ENCODE measurements at regions not wholly inside any gene's neighbourhood (a gene's known extent, or its start where the extent isn't known, plus 50 kb on each side); places are given as distances from the start of the nearest gene placed in this dataset.

DNA sequence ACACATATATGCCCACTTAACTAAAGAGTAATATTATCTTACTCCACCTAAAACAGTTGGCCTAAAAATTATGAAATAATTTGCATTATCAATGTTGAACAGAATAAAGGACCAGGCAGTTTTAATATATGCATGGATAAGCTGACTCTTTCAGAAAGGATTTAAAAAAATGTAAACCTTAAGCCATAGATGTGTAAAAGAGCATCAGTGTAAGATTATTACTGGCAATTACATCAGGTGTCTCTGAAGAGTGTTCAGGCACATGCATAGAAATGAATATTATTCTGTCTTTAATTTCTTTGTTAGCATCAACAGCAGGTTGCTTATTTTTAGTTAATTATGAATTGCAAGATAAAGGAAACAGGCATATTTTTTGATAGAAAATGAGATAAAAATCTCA is 1353.8 kb downstream of the C4orf33 start:
- H2BK15ac ChIP-seq (ENCODE audit: low read length): no peak overlapping the region
- H3K18ac ChIP-seq (ENCODE audit: low read length): no peak overlapping the region
- H3K14ac ChIP-seq (ENCODE audit: low read length): no peak overlapping the region
- H2AFZ ChIP-seq (ENCODE audit: low read length): no peak overlapping the region
- H3K27ac ChIP-seq (replicated peaks; ENCODE audit: low read length): no peak overlapping the region
- no peak overlapping the region for H2BK12ac ChIP-seq (ENCODE audit: low read length)
- no peaks in the 10 kb centered on the region for H3K4me1 ChIP-seq (ENCODE audit: control insufficient read depth in 2 of 2, insufficient read depth in 1 of 2, low read depth in 1 of 2, low read length in 2 of 2)
- no peak overlapping the region for H3K9ac ChIP-seq (ENCODE audit: low read depth, low read length, poor library complexity)
- H3K27me3 ChIP-seq (ENCODE audit: control insufficient read depth in 3 of 3, insufficient read depth in 3 of 3, low read depth in 1 of 3, low read length in 3 of 3): no peaks in the 10 kb centered on the region
- no peak overlapping the region for H3K23ac ChIP-seq (ENCODE audit: low read depth, low read length, poor library complexity)
- no peak overlapping the region for H2BK120ac ChIP-seq (ENCODE audit: low read depth, low read length)
- no peak for DNase-seq (ENCODE audit: low spot score)
- H3K9me3 ChIP-seq (replicated peaks in 1 of 2; ENCODE audit: control insufficient read depth in 2 of 2, insufficient read depth in 1 of 2, low read depth in 1 of 2, low read length in 2 of 2): no peaks in the 10 kb centered on the region
- H2AK5ac ChIP-seq (ENCODE audit: low read depth, low read length): no peak overlapping the region
- H3K36me3 ChIP-seq (replicated peaks in 1 of 2; ENCODE audit: control insufficient read depth in 2 of 2, insufficient read depth in 2 of 2, low read length in 2 of 2): no peaks in the 10 kb centered on the region
- H4K8ac ChIP-seq (ENCODE audit: low read depth, low read length): no peak overlapping the region
- no peak overlapping the region for H3K4me2 ChIP-seq (ENCODE audit: insufficient read depth, low read length, poor library complexity, severe bottlenecking)
- no peak overlapping the region for H2BK5ac ChIP-seq (ENCODE audit: low read length)
- H3K4ac ChIP-seq (ENCODE audit: low read length): no peak overlapping the region
- H3K4me3 ChIP-seq (ENCODE audit: low read length in 2 of 2): no peak overlapping the region
- no peak overlapping the region for H4K91ac ChIP-seq (ENCODE audit: low read depth, low read length, poor library complexity)
- no peaks in the 10 kb centered on the region for H3K79me1 ChIP-seq (ENCODE audit: low read depth, low read length)

GRCh38 chr4:130468340-130468739 is 1372.4 kb downstream of the C4orf33 start:
- Histone ChIP-seq H2BK15ac (ENCODE audit: low read length) (no peak overlapping the region), H3K36me3 (replicated peaks in 1 of 2; ENCODE audit: control insufficient read depth in 2 of 2, insufficient read depth in 2 of 2, low read length in 2 of 2) (no peaks in the 10 kb centered on the region), H3K4ac (ENCODE audit: low read length) (no peak overlapping the region), H3K27me3 (ENCODE audit: control insufficient read depth in 3 of 3, insufficient read depth in 3 of 3, low read depth in 1 of 3, low read length in 3 of 3) (no peaks in the 10 kb centered on the region), H3K9ac (ENCODE audit: low read depth, low read length, poor library complexity) (no peak overlapping the region), H3K18ac (ENCODE audit: low read length) (no peak overlapping the region), H3K14ac (ENCODE audit: low read length) (no peak overlapping the region), H2AFZ (ENCODE audit: low read length) (no peak overlapping the region), H2BK120ac (ENCODE audit: low read depth, low read length) (no peak overlapping the region), H2BK12ac (ENCODE audit: low read length) (no peak overlapping the region), H4K8ac (ENCODE audit: low read depth, low read length) (no peak overlapping the region), H3K27ac (replicated peaks; ENCODE audit: low read length) (no peak overlapping the region), H3K4me3 (ENCODE audit: low read length in 2 of 2) (no peak overlapping the region), H3K79me1 (ENCODE audit: low read depth, low read length) (no peaks in the 10 kb centered on the region), H3K9me3 (replicated peaks in 1 of 2; ENCODE audit: control insufficient read depth in 2 of 2, insufficient read depth in 1 of 2, low read depth in 1 of 2, low read length in 2 of 2) (no peaks in the 10 kb centered on the region), H2AK5ac (ENCODE audit: low read depth, low read length) (no peak overlapping the region), H4K91ac (ENCODE audit: low read depth, low read length, poor library complexity) (no peak overlapping the region), H3K4me1 (ENCODE audit: control insufficient read depth in 2 of 2, insufficient read depth in 1 of 2, low read depth in 1 of 2, low read length in 2 of 2) (peaks cover 0 to 12% of the 10 kb centered on the region in 2 donors), H3K23ac (ENCODE audit: low read depth, low read length, poor library complexity) (no peak overlapping the region), H3K4me2 (ENCODE audit: insufficient read depth, low read length, poor library complexity, severe bottlenecking) (no peak overlapping the region), H2BK5ac (ENCODE audit: low read length) (no peak overlapping the region)
- no peak for DNase-seq (ENCODE audit: low spot score)
- WGBS, 2 donors (ENCODE audit: extremely low coverage in 2 of 2, insufficient read length in 2 of 2, insufficient replicate concordance in 1 of 2): no CpG with 5 or more reads among the region's 2 CpGs

- Histone ChIP-seq H3K23ac (ENCODE audit: low read depth, low read length, poor library complexity) (no peak overlapping the region), H3K4ac (ENCODE audit: low read length) (no peak overlapping the region), H2BK15ac (ENCODE audit: low read length) (no peak overlapping the region), H2BK5ac (ENCODE audit: low read length) (no peak overlapping the region), H4K91ac (ENCODE audit: low read depth, low read length, poor library complexity) (no peak overlapping the region), H2AK5ac (ENCODE audit: low read depth, low read length) (no peak overlapping the region), H3K36me3 (replicated peaks in 1 of 2; ENCODE audit: control insufficient read depth in 2 of 2, insufficient read depth in 2 of 2, low read length in 2 of 2) (no peaks in the 10 kb centered on the region), H3K4me2 (ENCODE audit: insufficient read depth, low read length, poor library complexity, severe bottlenecking) (no peak overlapping the region), H2BK12ac (ENCODE audit: low read length) (no peak overlapping the region), H3K27me3 (ENCODE audit: control insufficient read depth in 3 of 3, insufficient read depth in 3 of 3, low read depth in 1 of 3, low read length in 3 of 3) (no peaks in the 10 kb centered on the region), H2AFZ (ENCODE audit: low read length) (peak overlapping the region; percentile 62), H3K27ac (replicated peaks; ENCODE audit: low read length) (no peak overlapping the region), H3K14ac (ENCODE audit: low read length) (peak overlapping the region; percentile 75), H3K79me1 (ENCODE audit: low read depth, low read length) (no peaks in the 10 kb centered on the region), H3K4me1 (ENCODE audit: control insufficient read depth in 2 of 2, insufficient read depth in 1 of 2, low read depth in 1 of 2, low read length in 2 of 2) (no peaks in the 10 kb centered on the region), H3K9ac (ENCODE audit: low read depth, low read length, poor library complexity) (no peak overlapping the region), H3K18ac (ENCODE audit: low read length) (no peak overlapping the region), H3K4me3 (ENCODE audit: low read length in 2 of 2) (peak overlapping the region in 1 of 2 donors; percentile 14), H4K8ac (ENCODE audit: low read depth, low read length) (no peak overlapping the region), H3K9me3 (replicated peaks in 1 of 2; ENCODE audit: control insufficient read depth in 2 of 2, insufficient read depth in 1 of 2, low read depth in 1 of 2, low read length in 2 of 2) (no peaks in the 10 kb centered on the region), H2BK120ac (ENCODE audit: low read depth, low read length) (no peak overlapping the region)
- no CpG with 5 or more reads among the region's 3 CpGs for WGBS, 2 donors (ENCODE audit: extremely low coverage in 2 of 2, insufficient read length in 2 of 2, insufficient replicate concordance in 1 of 2)
- DNase-seq (ENCODE audit: low spot score): no peak
Measured at GRCh38 chr4:130478406-130478805, 1382.5 kb downstream of the C4orf33 start.

DNA sequence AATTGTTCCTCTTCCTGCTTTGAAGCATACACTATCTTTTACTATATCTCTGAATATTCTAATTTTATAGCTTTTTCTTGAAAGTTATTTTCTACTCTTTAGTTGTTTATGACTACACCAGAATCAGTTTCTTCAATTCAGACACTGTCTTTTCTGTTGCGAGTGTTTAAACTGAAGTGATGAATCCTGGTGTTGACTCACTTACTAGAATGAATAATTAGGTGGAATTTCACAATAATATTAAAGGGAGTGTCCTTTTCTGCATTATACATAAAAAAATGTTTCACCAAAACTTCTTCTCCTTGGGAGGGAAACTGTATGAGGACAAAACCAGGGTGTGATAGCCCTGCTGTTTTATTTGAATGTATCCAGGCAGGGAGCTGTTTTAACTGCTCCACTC is 1383.1 kb downstream of the C4orf33 start:
- no peak overlapping the region for H4K8ac ChIP-seq (ENCODE audit: low read depth, low read length)
- no peaks in the 10 kb centered on the region for H3K79me1 ChIP-seq (ENCODE audit: low read depth, low read length)
- H3K18ac ChIP-seq (ENCODE audit: low read length): no peak overlapping the region
- no peak overlapping the region for H2BK120ac ChIP-seq (ENCODE audit: low read depth, low read length)
- no peak overlapping the region for H2BK15ac ChIP-seq (ENCODE audit: low read length)
- H3K14ac ChIP-seq (ENCODE audit: low read length): no peak overlapping the region
- H3K27me3 ChIP-seq (ENCODE audit: control insufficient read depth in 3 of 3, insufficient read depth in 3 of 3, low read depth in 1 of 3, low read length in 3 of 3): no peaks in the 10 kb centered on the region
- no peak overlapping the region for H2AK5ac ChIP-seq (ENCODE audit: low read depth, low read length)
- H2BK5ac ChIP-seq (ENCODE audit: low read length): no peak overlapping the region
- no peak for DNase-seq (ENCODE audit: low spot score)
- no peak overlapping the region for H3K4me3 ChIP-seq (ENCODE audit: low read length in 2 of 2)
- no peak overlapping the region for H3K4ac ChIP-seq (ENCODE audit: low read length)
- no peak overlapping the region for H4K91ac ChIP-seq (ENCODE audit: low read depth, low read length, poor library complexity)
- H2AFZ ChIP-seq (ENCODE audit: low read length): no peak overlapping the region
- H3K27ac ChIP-seq (replicated peaks; ENCODE audit: low read length): no peak overlapping the region
- WGBS, 2 donors (ENCODE audit: extremely low coverage in 2 of 2, insufficient read length in 2 of 2, insufficient replicate concordance in 1 of 2): no CpG with 5 or more reads among the region's 1 CpG
- H3K9ac ChIP-seq (ENCODE audit: low read depth, low read length, poor library complexity): no peak overlapping the region
- H3K23ac ChIP-seq (ENCODE audit: low read depth, low read length, poor library complexity): no peak overlapping the region
- no peaks in the 10 kb centered on the region for H3K9me3 ChIP-seq (replicated peaks in 1 of 2; ENCODE audit: control insufficient read depth in 2 of 2, insufficient read depth in 1 of 2, low read depth in 1 of 2, low read length in 2 of 2)
- no peak overlapping the region for H3K4me2 ChIP-seq (ENCODE audit: insufficient read depth, low read length, poor library complexity, severe bottlenecking)
- H2BK12ac ChIP-seq (ENCODE audit: low read length): no peak overlapping the region
- no peaks in the 10 kb centered on the region for H3K4me1 ChIP-seq (ENCODE audit: control insufficient read depth in 2 of 2, insufficient read depth in 1 of 2, low read depth in 1 of 2, low read length in 2 of 2)
- H3K36me3 ChIP-seq (replicated peaks in 1 of 2; ENCODE audit: control insufficient read depth in 2 of 2, insufficient read depth in 2 of 2, low read length in 2 of 2): no peaks in the 10 kb centered on the region

Measured in neuronal stem cell (in vitro differentiated cells).